ENCODE measurements at regions not wholly inside any gene's neighbourhood (a gene's known extent, or its start where the extent isn't known, plus 50 kb on each side); places are given as distances from the start of the nearest gene placed in this dataset.

GRCh38 chr2:120992791-120993555, 257.3 kb downstream of the GLI2 start:
- Histone ChIP-seq H3K27me3 (ENCODE audit: insufficient read depth, low read depth) (peaks cover 40% of the 10 kb centered on the region; the same call in 1 of the 2 replicates), H4K20me1 (ENCODE audit: insufficient read depth) (no peaks in the 10 kb centered on the region), H3K36me3 (ENCODE audit: low read depth) (no peaks in the 10 kb centered on the region), H3K79me2 (ENCODE audit: low read depth) (no peaks in the 10 kb centered on the region), H3K4me2 (no peak overlapping the region), H3K9me3 (ENCODE audit: insufficient read depth, low read depth) (no peaks in the 10 kb centered on the region), H3K27ac (no peak overlapping the region), H2AFZ (no peak overlapping the region), H3K9me2 (ENCODE audit: insufficient read depth) (no peaks in the 10 kb centered on the region), H3K4me3 (no peak overlapping the region), H3K4me1 (replicated peaks; ENCODE audit: insufficient read depth) (no peaks in the 10 kb centered on the region), H3F3A (ENCODE audit: insufficient read depth, low read depth) (no peaks in the 10 kb centered on the region)
- BruUV-seq (replicated peaks): no TSS peak
- ChIA-PET POLR2A (ENCODE audit: unreplicated experiment) (no interaction called here), CTCF (no interaction called here)
- intact Hi-C loops (cut with micrococcal nuclease; ENCODE audit: unreplicated experiment): no loop called here
- DNase-seq: no peak
- TF ChIP-seq EZH2 (IDR thresholded peaks at IDR 0.05; ENCODE audit: low read depth) (no peak), CTCF (conservative IDR thresholded peaks at IDR 0.05) (no peak)

- no TSS peak for BruUV-seq (replicated peaks)
- no peaks in the 10 kb centered on the region for H3K79me2 ChIP-seq (ENCODE audit: low read depth)
- peaks cover 46% of the 10 kb centered on the region; the same call in 1 of the 2 replicates for H3K27me3 ChIP-seq (ENCODE audit: insufficient read depth, low read depth)
- no peak overlapping the region for H2AFZ ChIP-seq
- intact Hi-C loops (cut with micrococcal nuclease; ENCODE audit: unreplicated experiment): no loop called here
- ChIA-PET POLR2A (ENCODE audit: unreplicated experiment) (no interaction called here), CTCF (no interaction called here)
- H3K36me3 ChIP-seq (ENCODE audit: low read depth): no peaks in the 10 kb centered on the region
- TF ChIP-seq CTCF (conservative IDR thresholded peaks at IDR 0.05): no peak
- TF ChIP-seq EZH2 (IDR thresholded peaks at IDR 0.05; ENCODE audit: low read depth): no peak
- H3K27ac ChIP-seq: no peak overlapping the region
- H3K4me2 ChIP-seq: no peak overlapping the region
- H3F3A ChIP-seq (ENCODE audit: insufficient read depth, low read depth): no peaks in the 10 kb centered on the region
- DNase-seq: no peak
- no peaks in the 10 kb centered on the region for H3K9me3 ChIP-seq (ENCODE audit: insufficient read depth, low read depth)
- H3K9me2 ChIP-seq (ENCODE audit: insufficient read depth): no peaks in the 10 kb centered on the region
- no peaks in the 10 kb centered on the region for H3K4me1 ChIP-seq (replicated peaks; ENCODE audit: insufficient read depth)
- no peak overlapping the region for H3K4me3 ChIP-seq
- H4K20me1 ChIP-seq (ENCODE audit: insufficient read depth): no peaks in the 10 kb centered on the region
Observed at GRCh38 chr2:120993661-120994060, 258.0 kb downstream of the GLI2 start.

- Histone ChIP-seq H3K4me2 (no peak overlapping the region), H3K27ac (no peak overlapping the region), H3K9me2 (ENCODE audit: insufficient read depth) (no peaks in the 10 kb centered on the region), H3K36me3 (ENCODE audit: low read depth) (no peaks in the 10 kb centered on the region), H3K9me3 (ENCODE audit: insufficient read depth, low read depth) (no peaks in the 10 kb centered on the region), H3F3A (ENCODE audit: insufficient read depth, low read depth) (no peaks in the 10 kb centered on the region), H3K27me3 (ENCODE audit: insufficient read depth, low read depth) (peaks cover 50% of the 10 kb centered on the region), H3K4me3 (no peak overlapping the region), H2AFZ (no peak overlapping the region), H4K20me1 (ENCODE audit: insufficient read depth) (no peaks in the 10 kb centered on the region), H3K79me2 (ENCODE audit: low read depth) (no peaks in the 10 kb centered on the region), H3K4me1 (replicated peaks; ENCODE audit: insufficient read depth) (no peaks in the 10 kb centered on the region)
- CTCF ChIA-PET: no interaction called here
- intact Hi-C loops (cut with micrococcal nuclease; ENCODE audit: unreplicated experiment): no loop called here
- POLR2A ChIA-PET (ENCODE audit: unreplicated experiment): no interaction called here
- DNase-seq: no peak
- no TSS peak for BruUV-seq (replicated peaks)
- TF ChIP-seq EZH2 (IDR thresholded peaks at IDR 0.05; ENCODE audit: low read depth) (no peak), CTCF (conservative IDR thresholded peaks at IDR 0.05) (no peak)
Observed at GRCh38 chr2:120994301-120994995, 258.8 kb downstream of the GLI2 start.
